ENCODE measurements at regions not wholly inside any gene's neighbourhood (a gene's known extent, or its start where the extent isn't known, plus 50 kb on each side); places are given as distances from the start of the nearest gene placed in this dataset.

DNA sequence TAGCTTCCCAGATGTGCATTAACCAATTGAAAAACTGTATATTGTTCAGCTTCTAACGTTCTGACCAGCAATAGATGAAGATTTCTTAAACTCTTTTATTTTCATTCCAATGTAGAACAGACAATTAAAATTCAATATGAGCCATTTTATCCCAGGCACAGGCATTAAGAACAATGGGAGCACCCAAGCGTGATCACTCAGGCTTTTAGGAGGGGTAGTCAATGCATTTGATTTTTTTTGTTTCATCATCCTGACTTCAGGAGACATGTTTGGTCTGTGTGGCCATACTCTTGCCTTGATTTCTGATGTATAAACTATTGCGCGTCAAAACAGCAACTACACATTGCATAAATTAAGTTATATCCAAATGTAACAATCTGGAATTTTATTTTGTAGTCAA is 653.0 kb upstream of the RORB start:
- no peak for TF ChIP-seq CTCF (IDR thresholded peaks at IDR 0.05)
- no peak for TF ChIP-seq EZH2 (IDR thresholded peaks at IDR 0.05; ENCODE audit: borderline replicate concordance, insufficient read depth, low read depth, low read length, poor library complexity, severe bottlenecking)
